Caco-2 (cell line): ENCODE measurements at regions not wholly inside any gene's neighbourhood (a gene's known extent, or its start where the extent isn't known, plus 50 kb on each side); places are given as distances from the start of the nearest gene placed in this dataset.

ENCODE experiments used
- BruUV-seq: library from RNA; stranded (reverse); fragments of 400-500 nt; replicated peaks from 2 replicates; lab custom pipeline; 2021; lab: Mats Ljungman, UMichigan
- CTCF ChIA-PET: fragments of 300-600 bp; sonication (Branson Sonifier 250); formaldehyde crosslinking; loops from one replicate; lab custom pipeline; 2022; ENCODE audit warnings: antibody characterized with exemption; lab: Charles Lee
- POLR2A ChIA-PET: fragments of 300-600 bp; sonication (Branson Sonifier 250); formaldehyde crosslinking; loops from one replicate; lab custom pipeline; 2022; ENCODE audit warnings: antibody characterized with exemption; lab: Charles Lee
- DNase-seq, 2 experiments: peaks; one replicate each; pipeline versions ENCODE4 v3.0.0 to v3.0.0-alpha.2; 2020 to 2022
- H3K27me3 ChIP-seq: replicated peaks from 2 replicates; pipeline ENCODE4 v1.6.0; 2011; ENCODE audit warnings: low read length; ENCODE audit not compliant: control insufficient read depth, insufficient read depth
- H3K36me3 ChIP-seq: 2 replicates; pipeline ENCODE4 v1.5.1; 2011; ENCODE audit warnings: low read length; ENCODE audit not compliant: control insufficient read depth, insufficient read depth
- H3K4me1 ChIP-seq: fragments of 250-450 bp; sonication (Bioruptor Pico); 2 replicates; pipeline ENCODE4 v1.5.1; 2020; ENCODE audit warnings: mild to moderate bottlenecking
- H3K4me3 ChIP-seq: 2 replicates; pipeline ENCODE4 v1.5.1; 2011; ENCODE audit warnings: low read depth, mild to moderate bottlenecking, control low read depth, low read length
- H3K9me3 ChIP-seq: fragments of 250-450 bp; sonication (Bioruptor Pico); 2 replicates; pipeline ENCODE4 v1.5.1; 2020; ENCODE audit warnings: mild to moderate bottlenecking, moderate library complexity
- H3K27ac Mint-ChIP-seq: one replicate; pipeline ENCODE4 v1.8.0; 2022; ENCODE audit warnings: mixed read lengths; ENCODE audit not compliant: unreplicated experiment
- H3K27me3 Mint-ChIP-seq: one replicate; pipeline ENCODE4 v1.8.0; 2022; ENCODE audit warnings: mixed read lengths; ENCODE audit not compliant: insufficient read depth, unreplicated experiment
- H3K36me3 Mint-ChIP-seq: one replicate; pipeline ENCODE4 v1.8.0; 2022; ENCODE audit warnings: mild to moderate bottlenecking, mixed read lengths; ENCODE audit not compliant: insufficient read depth, unreplicated experiment
- H3K4me1 Mint-ChIP-seq: one replicate; pipeline ENCODE4 v1.8.0; 2022; ENCODE audit warnings: low read depth, mixed read lengths; ENCODE audit not compliant: unreplicated experiment
- H3K4me3 Mint-ChIP-seq: one replicate; pipeline ENCODE4 v1.8.0; 2022; ENCODE audit warnings: mild to moderate bottlenecking, moderate library complexity, mixed read lengths; ENCODE audit not compliant: unreplicated experiment
- H3K9me3 Mint-ChIP-seq: one replicate; pipeline ENCODE4 v1.8.0; 2022; ENCODE audit warnings: mixed read lengths; ENCODE audit not compliant: unreplicated experiment
- intact Hi-C: fragments of 100-400 bp; cut with micrococcal nuclease; formaldehyde crosslinking; loops from one replicate; pipeline ENCODE4 v1.10.0; 2022; ENCODE audit not compliant: unreplicated experiment
- TF ChIP-seq, protein P1 (sequence below), 2 experiments: fragments of 200-600 bp in 1 of 2; IDR thresholded peaks; 1 replicate in 1 of 2; 2 replicates in 1 of 2; pipeline versions ENCODE4 v1.5.1 to v1.8.0; 2011 to 2022; ENCODE audit warnings: antibody characterized with exemption in 1 of 2, control low read depth in 1 of 2, inconsistent platforms in 1 of 2, low read depth in 1 of 2, low read length in 1 of 2, mild to moderate bottlenecking in 1 of 2, moderate library complexity in 1 of 2; ENCODE audit not compliant: insufficient read depth in 1 of 2, severe bottlenecking in 1 of 2, unreplicated experiment in 1 of 2

DNA sequence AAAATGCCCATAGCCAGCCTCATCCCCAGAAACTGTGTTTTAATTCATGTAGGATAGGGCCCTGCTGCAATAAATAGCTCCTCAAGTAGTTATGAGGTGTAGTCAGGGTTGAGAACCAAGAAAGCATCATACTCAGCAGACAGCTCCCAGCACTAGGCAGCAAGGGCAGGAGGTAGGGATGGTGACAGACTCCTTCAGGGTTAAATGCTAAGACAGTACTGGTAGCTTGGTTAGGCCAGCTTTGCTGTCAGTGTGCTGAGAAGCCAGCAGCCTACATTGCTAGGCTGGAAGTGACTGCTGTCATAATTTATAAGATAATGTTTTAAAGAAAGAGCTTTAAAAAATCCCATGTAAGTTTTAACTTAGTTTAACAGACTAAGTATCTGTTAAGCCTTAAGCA is 113.9 kb upstream of the IMMP2L start:
- BruUV-seq = no TSS peak
- no peak overlapping the region for H3K4me3 Mint-ChIP-seq
- no peaks in the 10 kb centered on the region for H3K9me3 ChIP-seq
- no peaks in the 10 kb centered on the region for H3K36me3 ChIP-seq
- no peaks in the 10 kb centered on the region for H3K36me3 Mint-ChIP-seq
- peaks cover 20% of the 10 kb centered on the region for H3K4me1 ChIP-seq
- no peak overlapping the region for H3K4me3 ChIP-seq
- POLR2A ChIA-PET = no interaction called here
- intact Hi-C loops = no loop called here
- DNase-seq = no peak
- H3K9me3 Mint-ChIP-seq = no peaks in the 10 kb centered on the region
- no peak overlapping the region for H3K27ac Mint-ChIP-seq
- no peaks in the 10 kb centered on the region for H3K27me3 Mint-ChIP-seq
- H3K27me3 ChIP-seq = no peaks in the 10 kb centered on the region
- H3K4me1 Mint-ChIP-seq = peaks cover 17% of the 10 kb centered on the region
- CTCF ChIA-PET = no interaction called here
- TF ChIP-seq, protein P1, sequence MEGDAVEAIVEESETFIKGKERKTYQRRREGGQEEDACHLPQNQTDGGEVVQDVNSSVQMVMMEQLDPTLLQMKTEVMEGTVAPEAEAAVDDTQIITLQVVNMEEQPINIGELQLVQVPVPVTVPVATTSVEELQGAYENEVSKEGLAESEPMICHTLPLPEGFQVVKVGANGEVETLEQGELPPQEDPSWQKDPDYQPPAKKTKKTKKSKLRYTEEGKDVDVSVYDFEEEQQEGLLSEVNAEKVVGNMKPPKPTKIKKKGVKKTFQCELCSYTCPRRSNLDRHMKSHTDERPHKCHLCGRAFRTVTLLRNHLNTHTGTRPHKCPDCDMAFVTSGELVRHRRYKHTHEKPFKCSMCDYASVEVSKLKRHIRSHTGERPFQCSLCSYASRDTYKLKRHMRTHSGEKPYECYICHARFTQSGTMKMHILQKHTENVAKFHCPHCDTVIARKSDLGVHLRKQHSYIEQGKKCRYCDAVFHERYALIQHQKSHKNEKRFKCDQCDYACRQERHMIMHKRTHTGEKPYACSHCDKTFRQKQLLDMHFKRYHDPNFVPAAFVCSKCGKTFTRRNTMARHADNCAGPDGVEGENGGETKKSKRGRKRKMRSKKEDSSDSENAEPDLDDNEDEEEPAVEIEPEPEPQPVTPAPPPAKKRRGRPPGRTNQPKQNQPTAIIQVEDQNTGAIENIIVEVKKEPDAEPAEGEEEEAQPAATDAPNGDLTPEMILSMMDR (IDR thresholded peaks at IDR 0.05; ENCODE audit: insufficient read depth in 1 of 2, low read depth in 1 of 2, low read length in 1 of 2, severe bottlenecking in 1 of 2, unreplicated experiment in 1 of 2) = no peak

DNA sequence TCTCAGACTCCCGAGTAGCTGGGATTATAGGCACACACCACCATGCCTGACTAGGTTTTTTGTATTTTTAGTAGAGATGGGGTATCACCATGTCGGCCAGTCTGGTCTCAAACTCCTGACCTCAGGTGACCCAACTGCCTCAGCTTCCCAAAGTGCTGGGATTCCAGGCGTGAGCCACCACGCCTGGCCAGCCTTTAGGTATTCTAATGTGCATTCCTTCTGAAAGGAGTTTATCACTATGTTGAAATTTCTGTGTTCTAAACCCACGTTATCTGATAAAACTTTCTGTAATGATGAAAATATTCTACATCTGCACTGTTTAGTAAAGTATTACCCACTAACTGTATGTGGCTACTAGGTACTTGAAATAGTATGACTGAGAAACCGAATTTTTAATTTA is 110.6 kb upstream of the IMMP2L start:
- Mint-ChIP-seq H3K4me1 (peaks cover 2% of the 10 kb centered on the region), H3K4me3 (no peak overlapping the region), H3K9me3 (no peaks in the 10 kb centered on the region), H3K36me3 (no peaks in the 10 kb centered on the region), H3K27me3 (no peaks in the 10 kb centered on the region), H3K27ac (no peak overlapping the region)
- Histone ChIP-seq H3K4me1 (0 out of 2 replicates have a peak, but pooled peaks cover 3% of the 10 kb centered on the region), H3K9me3 (no peaks in the 10 kb centered on the region), H3K36me3 (no peaks in the 10 kb centered on the region), H3K4me3 (no peak overlapping the region), H3K27me3 (no peaks in the 10 kb centered on the region)
- CTCF ChIA-PET = no interaction called here
- TF ChIP-seq, protein P1 (IDR thresholded peaks at IDR 0.05; ENCODE audit: insufficient read depth in 1 of 2, low read depth in 1 of 2, low read length in 1 of 2, severe bottlenecking in 1 of 2, unreplicated experiment in 1 of 2) = no peak
- BruUV-seq = no TSS peak
- POLR2A ChIA-PET = no interaction called here
- DNase-seq = no peak
- intact Hi-C loops = no loop called here

DNA sequence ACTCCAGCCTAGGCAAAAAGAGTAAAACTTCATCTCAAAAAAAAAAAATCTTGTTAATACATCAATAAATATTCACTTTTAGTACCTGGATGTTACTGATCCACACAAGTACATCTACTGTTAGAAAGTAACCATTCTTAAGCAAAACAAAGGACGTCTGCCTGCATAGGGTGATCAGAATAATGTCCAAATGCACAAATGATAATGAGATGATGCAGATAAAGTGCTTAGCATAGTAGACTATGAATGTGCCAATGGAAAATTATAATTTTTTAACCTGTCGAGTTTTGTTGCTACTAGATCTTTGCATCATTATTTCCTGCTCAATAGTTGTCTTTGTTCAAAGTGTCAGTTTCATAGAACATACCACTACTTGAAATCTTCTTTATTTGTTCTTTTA is 109.6 kb upstream of the IMMP2L start:
- Histone ChIP-seq H3K4me3 (no peak overlapping the region), H3K27me3 (no peaks in the 10 kb centered on the region), H3K9me3 (no peaks in the 10 kb centered on the region), H3K36me3 (no peaks in the 10 kb centered on the region), H3K4me1 (0 out of 2 replicates have a peak, but pooled peaks cover 3% of the 10 kb centered on the region)
- no peaks in the 10 kb centered on the region for H3K36me3 Mint-ChIP-seq
- ChIA-PET CTCF (no interaction called here), POLR2A (no interaction called here)
- no peak overlapping the region for H3K4me3 Mint-ChIP-seq
- intact Hi-C loops = no loop called here
- no peak overlapping the region for H3K27ac Mint-ChIP-seq
- no peaks in the 10 kb centered on the region for H3K4me1 Mint-ChIP-seq
- BruUV-seq = no TSS peak
- no peaks in the 10 kb centered on the region for H3K27me3 Mint-ChIP-seq
- no peaks in the 10 kb centered on the region for H3K9me3 Mint-ChIP-seq
- TF ChIP-seq, protein P1 (IDR thresholded peaks at IDR 0.05; ENCODE audit: insufficient read depth in 1 of 2, low read depth in 1 of 2, low read length in 1 of 2, severe bottlenecking in 1 of 2, unreplicated experiment in 1 of 2) = no peak
- no peak for DNase-seq
